Dermis blood vessel endothelial cell (primary cell): ENCODE measurements at regions not wholly inside any gene's neighbourhood (a gene's known extent, or its start where the extent isn't known, plus 50 kb on each side); places are given as distances from the start of the nearest gene placed in this dataset.
"Not testable (repeated sequence)": the region's sequence is repeated elsewhere in the genome, so short reads cannot be mapped to it uniquely, and the experiment has no call there.

Source experiments
- DNase-seq: peaks from one replicate; pipeline ENCODE4 v3.0.0; 2010

- DNase-seq = no peak
Observed at GRCh38 chr3:104044002-104044401, 1322.7 kb upstream of the ALCAM start.

- no peak for DNase-seq
Observed at GRCh38 chr3:104066658-104067057, 1300.1 kb upstream of the ALCAM start.

GRCh38 chr3:104069114-104069513 lies 1297.6 kb upstream of the ALCAM start:
- DNase-seq = no peak

GRCh38 chr3:104070906-104071305 lies 1295.8 kb upstream of the ALCAM start:
- no peak for DNase-seq

GRCh38 chr3:104080088-104080626 lies 1286.6 kb upstream of the ALCAM start:
- DNase-seq = no peak

GRCh38 chr3:104088738-104089137 lies 1278.0 kb upstream of the ALCAM start:
- DNase-seq = no peak

GRCh38 chr3:104089987-104090386 lies 1276.7 kb upstream of the ALCAM start:
- DNase-seq = not testable (repeated sequence)

GRCh38 chr3:104101736-104102135 lies 1265.0 kb upstream of the ALCAM start:
- no peak for DNase-seq

- peak; percentile 65 for DNase-seq
Observed at GRCh38 chr3:104102386-104102785, 1264.3 kb upstream of the ALCAM start.

GRCh38 chr3:104106276-104106675 lies 1260.4 kb upstream of the ALCAM start:
- no peak for DNase-seq

GRCh38 chr3:104108522-104108921 lies 1258.2 kb upstream of the ALCAM start:
- no peak for DNase-seq

- DNase-seq = no peak
Observed at GRCh38 chr3:104126463-104126862, 1240.2 kb upstream of the ALCAM start.

- DNase-seq = no peak
Observed at GRCh38 chr3:104126864-104127553, 1239.7 kb upstream of the ALCAM start.

GRCh38 chr3:104127830-104128229 lies 1238.9 kb upstream of the ALCAM start:
- DNase-seq = no peak

GRCh38 chr3:104132566-104133403 lies 1233.9 kb upstream of the ALCAM start:
- peak; percentile 53 for DNase-seq

- no peak for DNase-seq
Observed at GRCh38 chr3:104133630-104134029, 1233.1 kb upstream of the ALCAM start.

- no peak for DNase-seq
Observed at GRCh38 chr3:104137116-104137515, 1229.6 kb upstream of the ALCAM start.

- DNase-seq = no peak
Observed at GRCh38 chr3:104145164-104145563, 1221.5 kb upstream of the ALCAM start.

GRCh38 chr3:104149154-104149553 lies 1217.6 kb upstream of the ALCAM start:
- DNase-seq = peak; percentile 21

- DNase-seq = no peak
Observed at GRCh38 chr3:104150724-104151123, 1216.0 kb upstream of the ALCAM start.

- no peak for DNase-seq
Observed at GRCh38 chr3:104154896-104155295, 1211.8 kb upstream of the ALCAM start.

- DNase-seq = no peak
Observed at GRCh38 chr3:104165866-104166265, 1200.8 kb upstream of the ALCAM start.

GRCh38 chr3:104168386-104168785 lies 1198.3 kb upstream of the ALCAM start:
- DNase-seq = no peak

- DNase-seq = no peak
Observed at GRCh38 chr3:104175696-104176095, 1191.0 kb upstream of the ALCAM start.
